KMS-11 (cell line): ENCODE measurements at regions not wholly inside any gene's neighbourhood (a gene's known extent, or its start where the extent isn't known, plus 50 kb on each side); places are given as distances from the start of the nearest gene placed in this dataset.

Source experiments
- H2AFZ ChIP-seq: fragments of 200-600 bp; sonication (generic); 2 replicates; pipeline ENCODE4 v1.6.1; 2016; ENCODE audit warnings: antibody characterized with exemption, mixed run types, low read depth
- H3K27ac ChIP-seq: fragments of 200-600 bp; sonication (generic); 2 replicates; pipeline ENCODE4 v1.6.1; 2016; ENCODE audit warnings: mild to moderate bottlenecking, mixed run types
- H3K27me3 ChIP-seq: fragments of 200-600 bp; sonication (generic); 2 replicates; pipeline ENCODE4 v1.6.1; 2017; ENCODE audit warnings: mild to moderate bottlenecking, low read depth, mixed run types, moderate library complexity; ENCODE audit not compliant: insufficient read depth
- H3K36me3 ChIP-seq: fragments of 200-600 bp; sonication (generic); 2 replicates; pipeline ENCODE4 v1.6.1; 2017; ENCODE audit warnings: mild to moderate bottlenecking, mixed run types; ENCODE audit not compliant: insufficient read depth
- H3K4me1 ChIP-seq: fragments of 200-600 bp; sonication (generic); 2 replicates; pipeline ENCODE4 v1.6.1; 2016; ENCODE audit warnings: mild to moderate bottlenecking, low read depth, mixed run types; ENCODE audit not compliant: poor library complexity, severe bottlenecking
- H3K4me2 ChIP-seq: fragments of 200-600 bp; sonication (generic); 2 replicates; pipeline ENCODE4 v1.7.0; 2016; ENCODE audit warnings: mild to moderate bottlenecking, mixed run types
- H3K4me3 ChIP-seq: fragments of 200-600 bp; sonication (generic); IDR thresholded peaks from 2 replicates; pipeline ENCODE4 v1.6.1; 2017; ENCODE audit warnings: low read depth, low read length, mixed read lengths; ENCODE audit not compliant: insufficient read depth
- H3K79me2 ChIP-seq: fragments of 200-600 bp; sonication (generic); 2 replicates; pipeline ENCODE4 v1.6.1; 2016; ENCODE audit warnings: low read depth, mixed run types; ENCODE audit not compliant: insufficient read depth
- H3K9ac ChIP-seq: fragments of 200-600 bp; sonication (generic); 2 replicates; pipeline ENCODE4 v1.6.1; 2016; ENCODE audit warnings: mild to moderate bottlenecking, mixed run types
- H4K20me1 ChIP-seq: fragments of 200-600 bp; sonication (generic); 2 replicates; pipeline ENCODE4 v1.6.1; 2016; ENCODE audit warnings: mild to moderate bottlenecking, mixed run types; ENCODE audit not compliant: insufficient read depth
- CTCF ChIP-seq: fragments of 200-600 bp; sonication (generic); conservative IDR thresholded peaks from 2 replicates; pipeline ENCODE4 v1.6.1; 2017; ENCODE audit warnings: low read depth, mild to moderate bottlenecking, antibody characterized with exemption, low read length, moderate library complexity, mixed read lengths

- Histone ChIP-seq H3K79me2 (no peaks in the 10 kb centered on the region), H3K36me3 (no peaks in the 10 kb centered on the region), H3K27ac (no peak overlapping the region), H3K27me3 (no peaks in the 10 kb centered on the region), H3K9ac (no peak overlapping the region), H2AFZ (no peak overlapping the region), H3K4me3 (no peak overlapping the region), H3K4me1 (no peaks in the 10 kb centered on the region), H4K20me1 (no peaks in the 10 kb centered on the region), H3K4me2 (no peak overlapping the region)
- no peak for TF ChIP-seq CTCF
These were observed 846.8 kb downstream of the BRD1 start for GRCh38 chr22:48980918-48981317.

- H3K79me2 ChIP-seq = no peaks in the 10 kb centered on the region
- H3K27ac ChIP-seq = no peak overlapping the region
- no peaks in the 10 kb centered on the region for H4K20me1 ChIP-seq
- H2AFZ ChIP-seq = no peak overlapping the region
- no peak overlapping the region for H3K4me2 ChIP-seq
- no peak overlapping the region for H3K4me3 ChIP-seq
- H3K36me3 ChIP-seq = no peaks in the 10 kb centered on the region
- H3K27me3 ChIP-seq = no peaks in the 10 kb centered on the region
- H3K4me1 ChIP-seq = no peaks in the 10 kb centered on the region
- TF ChIP-seq CTCF = no peak
- H3K9ac ChIP-seq = no peak overlapping the region
These were observed 847.3 kb downstream of the BRD1 start for GRCh38 chr22:48980409-48980808.

- Histone ChIP-seq H3K27me3 (no peaks in the 10 kb centered on the region), H3K9ac (no peak overlapping the region), H2AFZ (no peak overlapping the region), H3K4me2 (no peak overlapping the region), H4K20me1 (no peaks in the 10 kb centered on the region), H3K79me2 (no peaks in the 10 kb centered on the region), H3K36me3 (no peaks in the 10 kb centered on the region), H3K4me3 (no peak overlapping the region), H3K27ac (no peak overlapping the region), H3K4me1 (no peaks in the 10 kb centered on the region)
- no peak for TF ChIP-seq CTCF
These were observed 848.2 kb downstream of the BRD1 start for GRCh38 chr22:48979482-48979881.

DNA sequence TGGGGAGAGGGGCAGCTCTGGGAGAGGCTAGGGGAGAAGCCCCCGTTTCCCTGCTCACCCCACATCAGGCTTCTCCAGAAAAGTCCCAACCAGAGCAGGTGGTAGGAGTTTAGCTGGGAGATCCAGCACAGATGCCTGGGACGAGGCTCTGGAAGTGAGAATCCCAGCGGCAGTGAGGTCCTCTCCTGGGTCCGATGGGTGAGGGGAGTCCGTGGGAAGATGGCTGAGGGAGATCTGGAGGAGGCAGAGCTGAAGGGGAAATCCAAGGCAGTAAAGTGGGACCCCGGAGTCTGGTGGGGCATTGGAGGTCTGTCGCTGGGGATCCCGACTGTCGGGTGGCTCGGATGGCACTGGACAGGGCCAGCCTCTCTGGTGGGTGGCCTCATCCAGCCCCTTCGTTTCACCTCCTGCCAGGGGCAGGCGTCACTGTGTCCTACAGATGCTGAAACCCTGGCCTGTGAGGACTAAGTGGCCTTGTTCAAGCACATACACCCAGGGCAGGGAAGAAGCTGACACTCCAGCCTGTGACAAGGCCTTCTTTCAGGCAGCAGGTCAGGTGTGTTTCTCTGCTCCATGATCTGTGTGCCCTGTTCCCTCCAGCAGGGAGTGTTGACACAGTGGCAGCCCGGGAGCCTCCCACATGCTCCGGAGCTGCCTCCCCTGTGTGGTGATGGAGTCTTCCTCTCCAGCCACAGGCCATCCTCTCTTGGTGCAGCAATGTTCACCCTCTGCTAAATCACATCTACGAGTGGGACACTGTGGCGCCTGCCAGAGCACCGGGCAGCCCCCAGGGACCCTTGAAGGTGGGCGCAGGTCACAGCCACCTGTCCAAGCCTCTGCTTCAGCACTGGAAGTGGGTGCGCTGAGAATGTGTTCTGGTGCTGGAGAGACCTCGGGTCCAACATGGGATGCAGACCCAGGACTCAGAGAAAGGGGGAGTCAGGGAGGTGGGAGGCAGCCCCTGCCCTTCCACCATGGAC is 850.8 kb downstream of the BRD1 start:
- H2AFZ ChIP-seq = no peak overlapping the region

More for the DNA sequence above, 850.8 kb downstream of the BRD1 start:
- no peaks in the 10 kb centered on the region for H3K79me2 ChIP-seq
- no peak for TF ChIP-seq CTCF
- no peaks in the 10 kb centered on the region for H3K4me1 ChIP-seq
- H3K27ac ChIP-seq = no peak overlapping the region
- no peaks in the 10 kb centered on the region for H4K20me1 ChIP-seq
- no peaks in the 10 kb centered on the region for H3K36me3 ChIP-seq
- no peak overlapping the region for H3K4me2 ChIP-seq
- H3K4me3 ChIP-seq = no peak overlapping the region
- H3K9ac ChIP-seq = no peak overlapping the region
- no peaks in the 10 kb centered on the region for H3K27me3 ChIP-seq
